Colonic mucosa (tissue), 4 donors: ENCODE measurements at regions not wholly inside any gene's neighbourhood (a gene's known extent, or its start where the extent isn't known, plus 50 kb on each side); places are given as distances from the start of the nearest gene placed in this dataset.

Source experiments
- DNase-seq: peaks from one replicate; pipeline ENCODE4 v3.0.0-alpha.2; 2020
- H3K27ac ChIP-seq: fragments of 200-600 bp; one replicate; pipeline ENCODE4 v1.8.0; 2021
- H3K27me3 ChIP-seq: fragments of 200-600 bp; one replicate; pipeline ENCODE4 v1.8.0; 2021
- H3K36me3 ChIP-seq: fragments of 200-600 bp; one replicate; pipeline ENCODE4 v1.8.0; 2021
- H3K4me1 ChIP-seq: fragments of 200-600 bp; one replicate; pipeline ENCODE4 v1.8.0; 2021; ENCODE audit warnings: mild to moderate bottlenecking
- H3K4me3 ChIP-seq: fragments of 200-600 bp; one replicate; pipeline ENCODE4 v1.8.0; 2021
- H3K9ac ChIP-seq, 2 donors: one replicate each; pipeline ENCODE4 v1.7.0; 2013; ENCODE audit warnings: control low read depth in 2 of 2, low read depth in 2 of 2, low read length in 2 of 2
- H3K9me3 ChIP-seq: fragments of 200-600 bp; one replicate; pipeline ENCODE4 v1.8.0; 2021
- CTCF ChIP-seq: fragments of 200-600 bp; IDR thresholded peaks from one replicate; pipeline ENCODE4 v1.8.0; 2022; ENCODE audit warnings: antibody characterized with exemption, mild to moderate bottlenecking
- intact Hi-C: fragments of 100-400 bp; cut with DNase I; formaldehyde crosslinking; loops from one replicate; pipeline ENCODE4 v1.14.1; 2022
- donor health status: healthy.
- donor health status: DM: no; HTN: no; CAD: no.
- donor health status: DM: no; HTN: no; CAD: no.

GRCh38 chr21:28436286-28436932, 556.3 kb downstream of the LTN1 start:
- intact Hi-C loops = no loop called here
- TF ChIP-seq CTCF = no peak
- Histone ChIP-seq H3K36me3 (no peaks in the 10 kb centered on the region), H3K9me3 (no peaks in the 10 kb centered on the region), H3K4me1 (no peaks in the 10 kb centered on the region), H3K27ac (no peak overlapping the region), H3K27me3 (no peaks in the 10 kb centered on the region), H3K4me3 (no peak overlapping the region), H3K9ac (no peak overlapping the region)
- DNase-seq = no peak

GRCh38 chr21:28431527-28432200, 561.0 kb downstream of the LTN1 start:
- H3K4me3 ChIP-seq = no peak overlapping the region
- H3K27ac ChIP-seq = no peak overlapping the region
- no peak overlapping the region for H3K9ac ChIP-seq
- no peak for TF ChIP-seq CTCF
- H3K36me3 ChIP-seq = no peaks in the 10 kb centered on the region
- H3K9me3 ChIP-seq = no peaks in the 10 kb centered on the region
- H3K27me3 ChIP-seq = no peaks in the 10 kb centered on the region
- DNase-seq = no peak
- intact Hi-C loops = no loop called here
- H3K4me1 ChIP-seq = no peaks in the 10 kb centered on the region

GRCh38 chr21:28431022-28431421, 561.7 kb downstream of the LTN1 start:
- Histone ChIP-seq H3K36me3 (no peaks in the 10 kb centered on the region), H3K27ac (no peak overlapping the region), H3K27me3 (no peaks in the 10 kb centered on the region), H3K9me3 (no peaks in the 10 kb centered on the region), H3K4me3 (no peak overlapping the region), H3K4me1 (no peaks in the 10 kb centered on the region), H3K9ac (no peak overlapping the region)
- intact Hi-C loops = no loop called here
- TF ChIP-seq CTCF = no peak
- no peak for DNase-seq

- H3K4me1 ChIP-seq = no peaks in the 10 kb centered on the region
- H3K27me3 ChIP-seq = no peaks in the 10 kb centered on the region
- no peaks in the 10 kb centered on the region for H3K9me3 ChIP-seq
- no peaks in the 10 kb centered on the region for H3K36me3 ChIP-seq
- H3K27ac ChIP-seq = no peak overlapping the region
- intact Hi-C loops = no loop called here
- no peak for TF ChIP-seq CTCF
- DNase-seq = no peak
- H3K4me3 ChIP-seq = no peak overlapping the region
- no peak overlapping the region for H3K9ac ChIP-seq
Measured at GRCh38 chr21:28429161-28429560, 563.5 kb downstream of the LTN1 start.

GRCh38 chr21:28427394-28428022, 565.2 kb downstream of the LTN1 start:
- H3K36me3 ChIP-seq = no peaks in the 10 kb centered on the region
- no peak for TF ChIP-seq CTCF
- no peak for DNase-seq
- H3K27ac ChIP-seq = no peak overlapping the region
- H3K9me3 ChIP-seq = no peaks in the 10 kb centered on the region
- no peak overlapping the region for H3K4me3 ChIP-seq
- intact Hi-C loops = no loop called here
- H3K4me1 ChIP-seq = no peaks in the 10 kb centered on the region
- no peak overlapping the region for H3K9ac ChIP-seq
- no peaks in the 10 kb centered on the region for H3K27me3 ChIP-seq
